Nephron (organoid): ENCODE measurements at regions not wholly inside any gene's neighbourhood (a gene's known extent, or its start where the extent isn't known, plus 50 kb on each side); places are given as distances from the start of the nearest gene placed in this dataset.

ENCODE experiments used
- H3K27ac Mint-ChIP-seq, 3 experiments: 2 replicates each; pipeline ENCODE4 v1.8.0; 2020; ENCODE audit warnings: mixed read lengths in 3 of 3, mild to moderate bottlenecking in 2 of 3, moderate library complexity in 1 of 3
- H3K27me3 Mint-ChIP-seq: 2 replicates; pipeline ENCODE4 v1.8.0; 2021; ENCODE audit warnings: low read depth, mild to moderate bottlenecking, moderate library complexity, mixed read lengths
- H3K36me3 Mint-ChIP-seq: 2 replicates; pipeline ENCODE4 v1.8.0; 2020; ENCODE audit warnings: low read depth, mixed read lengths
- H3K4me1 Mint-ChIP-seq: 2 replicates; pipeline ENCODE4 v1.8.0; 2020; ENCODE audit warnings: mixed read lengths
- H3K4me3 Mint-ChIP-seq, 3 experiments: 2 replicates each; pipeline ENCODE4 v1.8.0; 2020; ENCODE audit warnings: mild to moderate bottlenecking in 3 of 3, mixed read lengths in 3 of 3, moderate library complexity in 2 of 3
- H3K9me3 Mint-ChIP-seq: 2 replicates; pipeline ENCODE4 v1.8.0; 2020; ENCODE audit warnings: mixed read lengths
- CTCF ChIP-seq, 3 experiments: fragments of 200-600 bp; sonication (generic); IDR thresholded peaks; one replicate each; pipeline ENCODE4 v1.5.0; 2021; ENCODE audit warnings: antibody characterized with exemption in 3 of 3; ENCODE audit not compliant: unreplicated experiment in 3 of 3

- no peak overlapping the region for H3K27ac Mint-ChIP-seq
- TF ChIP-seq CTCF (IDR thresholded peaks at IDR 0.05; ENCODE audit: unreplicated experiment in 3 of 3), result no peak
- H3K9me3 Mint-ChIP-seq, result no peaks in the 10 kb centered on the region
- no peaks in the 10 kb centered on the region for H3K36me3 Mint-ChIP-seq
- no peaks in the 10 kb centered on the region for H3K4me1 Mint-ChIP-seq
- H3K27me3 Mint-ChIP-seq, result peaks cover 6% of the 10 kb centered on the region
- no peak overlapping the region for H3K4me3 Mint-ChIP-seq
Measured at GRCh38 chr9:89730715-89731114, 125.9 kb downstream of the GADD45G start.

- TF ChIP-seq CTCF (IDR thresholded peaks at IDR 0.05; ENCODE audit: unreplicated experiment in 3 of 3), result no peak
- Mint-ChIP-seq H3K36me3 (no peaks in the 10 kb centered on the region), H3K4me1 (no peaks in the 10 kb centered on the region), H3K9me3 (no peaks in the 10 kb centered on the region), H3K4me3 (no peak overlapping the region), H3K27me3 (peaks cover 6% of the 10 kb centered on the region), H3K27ac (no peak overlapping the region)
Measured at GRCh38 chr9:89731262-89732182, 126.7 kb downstream of the GADD45G start.

- Mint-ChIP-seq H3K27ac (no peak overlapping the region), H3K36me3 (no peaks in the 10 kb centered on the region), H3K4me3 (no peak overlapping the region), H3K9me3 (no peaks in the 10 kb centered on the region), H3K4me1 (no peaks in the 10 kb centered on the region), H3K27me3 (peaks cover 6% of the 10 kb centered on the region)
- no peak for TF ChIP-seq CTCF (IDR thresholded peaks at IDR 0.05; ENCODE audit: unreplicated experiment in 3 of 3)
Measured at GRCh38 chr9:89732295-89732938, 127.6 kb downstream of the GADD45G start.

GRCh38 chr9:89732939-89733324, 128.1 kb downstream of the GADD45G start:
- no peaks in the 10 kb centered on the region for H3K9me3 Mint-ChIP-seq
- no peak overlapping the region for H3K4me3 Mint-ChIP-seq
- no peaks in the 10 kb centered on the region for H3K4me1 Mint-ChIP-seq
- no peak overlapping the region for H3K27ac Mint-ChIP-seq
- no peak for TF ChIP-seq CTCF (IDR thresholded peaks at IDR 0.05; ENCODE audit: unreplicated experiment in 3 of 3)
- H3K27me3 Mint-ChIP-seq, result peaks cover 6% of the 10 kb centered on the region
- no peaks in the 10 kb centered on the region for H3K36me3 Mint-ChIP-seq

GRCh38 chr9:89734600-89735041, 129.8 kb downstream of the GADD45G start:
- no peak for TF ChIP-seq CTCF (IDR thresholded peaks at IDR 0.05; ENCODE audit: unreplicated experiment in 3 of 3)
- no peak overlapping the region for H3K4me3 Mint-ChIP-seq
- peaks cover 18% of the 10 kb centered on the region for H3K27me3 Mint-ChIP-seq
- H3K36me3 Mint-ChIP-seq, result no peaks in the 10 kb centered on the region
- no peaks in the 10 kb centered on the region for H3K9me3 Mint-ChIP-seq
- no peak overlapping the region for H3K27ac Mint-ChIP-seq
- H3K4me1 Mint-ChIP-seq, result no peaks in the 10 kb centered on the region
